NCI-H146 treated with DMSO at 0.1 percent for 48 hours (cell line): ENCODE measurements at regions not wholly inside any gene's neighbourhood (a gene's known extent, or its start where the extent isn't known, plus 50 kb on each side); places are given as distances from the start of the nearest gene placed in this dataset.
"Not testable (repeated sequence)": the region's sequence is repeated elsewhere in the genome, so short reads cannot be mapped to it uniquely, and the experiment has no call there.

ENCODE experiments used
- DNase-seq: peaks from one replicate; lab custom pipeline; 2025; ENCODE audit not compliant: unreplicated experiment; lab: John Stamatoyannopoulos, UW

- not testable (repeated sequence) for DNase-seq
Measured at GRCh38 chr7:142507066-142507465, 242.2 kb upstream of the PRSS1 start.

- DNase-seq: no peak
Measured at GRCh38 chr7:142506601-142507000, 242.7 kb upstream of the PRSS1 start.

GRCh38 chr7:142503949-142504348, 245.3 kb upstream of the PRSS1 start:
- not testable (repeated sequence) for DNase-seq

- DNase-seq: no peak
Measured at GRCh38 chr7:142503036-142503435, 245.2 kb upstream of the PRSS58 start.

- no peak for DNase-seq
Measured at GRCh38 chr7:142501434-142501833, 243.6 kb upstream of the PRSS58 start.

GRCh38 chr7:142500366-142500765, 242.5 kb upstream of the PRSS58 start:
- DNase-seq: no peak

- no peak for DNase-seq
Measured at GRCh38 chr7:142499635-142500034, 241.8 kb upstream of the PRSS58 start.

GRCh38 chr7:142498364-142498763, 240.5 kb upstream of the PRSS58 start:
- DNase-seq: no peak

GRCh38 chr7:142496545-142496991, 238.7 kb upstream of the PRSS58 start:
- no peak for DNase-seq

- DNase-seq: not testable (repeated sequence)
Measured at GRCh38 chr7:142495879-142496278, 238.0 kb upstream of the PRSS58 start.

GRCh38 chr7:142495301-142495700, 237.4 kb upstream of the PRSS58 start:
- DNase-seq: not testable (repeated sequence)

- DNase-seq: no peak
Measured at GRCh38 chr7:142494021-142494420, 236.2 kb upstream of the PRSS58 start.

- no peak for DNase-seq
Measured at GRCh38 chr7:142488842-142489241, 231.0 kb upstream of the PRSS58 start.

- DNase-seq: no peak
Measured at GRCh38 chr7:142488036-142488633, 230.3 kb upstream of the PRSS58 start.

GRCh38 chr7:142487565-142487964, 229.7 kb upstream of the PRSS58 start:
- not testable (repeated sequence) for DNase-seq

- DNase-seq: no peak
Measured at GRCh38 chr7:142487124-142487523, 229.3 kb upstream of the PRSS58 start.

GRCh38 chr7:142485617-142486226, 227.9 kb upstream of the PRSS58 start:
- DNase-seq: no peak

- no peak for DNase-seq
Measured at GRCh38 chr7:142483659-142484317, 225.9 kb upstream of the PRSS58 start.

- DNase-seq: no peak
Measured at GRCh38 chr7:142482891-142483658, 225.2 kb upstream of the PRSS58 start.

GRCh38 chr7:142481548-142481947, 223.7 kb upstream of the PRSS58 start:
- DNase-seq: no peak

- no peak for DNase-seq
Measured at GRCh38 chr7:142478479-142479220, 220.8 kb upstream of the PRSS58 start.
